Muscle layer of colon (tissue), 2 donors: ENCODE measurements at regions not wholly inside any gene's neighbourhood (a gene's known extent, or its start where the extent isn't known, plus 50 kb on each side); places are given as distances from the start of the nearest gene placed in this dataset.

Experiments
- H3K27ac ChIP-seq: one replicate; pipeline ENCODE4 v1.7.0; 2013; ENCODE audit warnings: low read depth, mild to moderate bottlenecking, low read length, moderate library complexity
- H3K27me3 ChIP-seq, 2 donors: one replicate each; pipeline ENCODE4 v1.7.0; 2013; ENCODE audit warnings: low read length in 2 of 2, mild to moderate bottlenecking in 2 of 2; ENCODE audit not compliant: insufficient read depth in 2 of 2, control insufficient read depth in 1 of 2
- H3K36me3 ChIP-seq: one replicate; pipeline ENCODE4 v1.7.0; 2013; ENCODE audit warnings: mild to moderate bottlenecking, low read length; ENCODE audit not compliant: insufficient read depth
- H3K4me1 ChIP-seq: one replicate; pipeline ENCODE4 v1.7.0; 2013; ENCODE audit warnings: mild to moderate bottlenecking, low read length; ENCODE audit not compliant: insufficient read depth
- H3K4me3 ChIP-seq, 2 donors: one replicate each; pipeline ENCODE4 v1.7.0; 2013; ENCODE audit warnings: low read length in 2 of 2, low read depth in 1 of 2, mild to moderate bottlenecking in 1 of 2, moderate library complexity in 1 of 2
- H3K9ac ChIP-seq: one replicate; pipeline ENCODE4 v1.7.0; 2013; ENCODE audit warnings: low read length
- H3K9me3 ChIP-seq: one replicate; pipeline ENCODE4 v1.7.0; 2013; ENCODE audit warnings: mild to moderate bottlenecking, low read length
- donor health status: abdominal sarcoma.
- donor health status: Adenocarcinoma of cecum.

DNA sequence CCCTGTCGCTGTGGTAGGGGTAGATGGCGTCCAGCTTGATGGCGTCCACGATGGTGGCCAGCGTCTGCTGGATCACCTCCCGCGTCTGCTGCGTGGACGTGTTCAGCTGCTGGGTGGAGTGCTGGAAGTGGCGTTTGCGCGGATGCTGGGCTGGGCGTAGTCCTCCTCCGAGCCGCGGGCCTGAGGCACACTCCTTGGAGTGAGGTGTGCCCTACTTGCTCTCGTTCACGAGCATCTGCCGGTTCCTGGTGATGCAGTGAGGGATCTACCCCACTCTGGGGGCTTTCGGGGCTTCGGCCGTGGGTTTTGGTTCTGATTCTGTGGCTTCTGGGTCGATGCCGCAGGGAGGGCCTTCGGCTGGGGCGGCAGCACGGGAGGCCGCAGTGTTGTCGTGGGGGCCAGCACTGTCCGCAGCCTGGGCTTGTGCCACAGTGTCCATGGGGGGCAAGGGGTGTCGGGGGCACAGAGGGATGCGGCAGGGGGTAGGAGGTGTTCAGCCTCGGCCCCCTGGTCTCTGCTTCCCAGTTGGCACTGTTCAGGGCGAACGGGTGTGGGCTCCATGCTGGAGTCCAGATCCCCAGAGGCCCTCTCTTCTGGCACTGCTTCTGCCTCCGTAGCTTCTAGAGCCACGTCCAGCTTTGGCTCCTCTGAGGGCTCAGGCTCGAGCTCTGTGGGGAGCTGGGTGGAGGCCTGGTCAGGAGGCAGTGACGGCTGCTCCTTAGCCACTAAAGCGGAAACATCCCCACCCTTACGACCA is 890.6 kb upstream of the LRRTM1 start:
- Histone ChIP-seq H3K9me3 (no peaks in the 10 kb centered on the region), H3K27me3 (no peaks in the 10 kb centered on the region), H3K4me1 (no peaks in the 10 kb centered on the region), H3K36me3 (no peaks in the 10 kb centered on the region), H3K9ac (no peak overlapping the region), H3K27ac (no peak overlapping the region), H3K4me3 (no peak overlapping the region)

DNA sequence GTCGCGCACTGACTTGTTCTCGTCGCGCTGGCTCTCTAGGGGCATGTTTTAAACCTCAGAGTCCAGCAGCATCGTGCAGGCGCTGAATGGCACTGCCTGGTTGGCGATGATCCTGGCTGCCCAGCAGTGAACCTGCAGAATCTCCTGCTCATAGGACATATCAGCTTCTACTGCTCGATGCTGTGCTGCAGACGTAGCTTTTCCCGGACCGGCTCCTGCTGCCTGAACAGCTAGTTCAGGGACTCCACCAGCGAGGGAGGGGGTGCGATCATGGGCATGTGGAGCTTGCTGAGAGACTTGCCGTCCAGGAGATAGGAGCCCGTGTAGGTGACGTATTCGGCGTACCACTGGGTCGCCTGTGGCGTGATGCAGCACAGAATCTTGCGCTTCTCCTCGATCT is 890.0 kb upstream of the LRRTM1 start:
- Histone ChIP-seq H3K9ac (no peak overlapping the region), H3K27ac (no peak overlapping the region), H3K27me3 (no peaks in the 10 kb centered on the region), H3K4me3 (no peak overlapping the region), H3K36me3 (no peaks in the 10 kb centered on the region), H3K4me1 (no peaks in the 10 kb centered on the region), H3K9me3 (no peaks in the 10 kb centered on the region)

DNA sequence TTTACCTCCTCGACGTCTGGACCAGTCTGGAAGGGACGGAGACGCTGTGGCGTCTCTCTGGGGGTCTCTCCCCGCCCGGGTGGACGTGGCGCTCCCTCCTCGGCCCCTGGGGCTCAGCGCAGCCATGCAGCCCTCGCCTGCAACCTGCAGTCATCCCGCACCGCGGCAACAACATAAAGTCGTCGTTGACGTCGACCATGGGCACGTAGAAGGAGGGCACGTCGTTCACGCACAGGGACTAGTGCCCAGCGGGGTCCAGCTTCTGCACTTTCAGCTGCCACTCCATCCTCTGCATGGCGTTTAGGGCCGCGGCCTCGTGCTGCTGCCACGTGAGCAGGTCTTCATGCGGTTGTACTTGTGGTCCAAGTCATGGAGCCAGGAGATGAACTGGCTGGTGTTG is 889.6 kb upstream of the LRRTM1 start:
- Histone ChIP-seq H3K9ac (no peak overlapping the region), H3K27me3 (no peaks in the 10 kb centered on the region), H3K36me3 (no peaks in the 10 kb centered on the region), H3K27ac (no peak overlapping the region), H3K4me3 (no peak overlapping the region), H3K4me1 (no peaks in the 10 kb centered on the region), H3K9me3 (no peaks in the 10 kb centered on the region)

DNA sequence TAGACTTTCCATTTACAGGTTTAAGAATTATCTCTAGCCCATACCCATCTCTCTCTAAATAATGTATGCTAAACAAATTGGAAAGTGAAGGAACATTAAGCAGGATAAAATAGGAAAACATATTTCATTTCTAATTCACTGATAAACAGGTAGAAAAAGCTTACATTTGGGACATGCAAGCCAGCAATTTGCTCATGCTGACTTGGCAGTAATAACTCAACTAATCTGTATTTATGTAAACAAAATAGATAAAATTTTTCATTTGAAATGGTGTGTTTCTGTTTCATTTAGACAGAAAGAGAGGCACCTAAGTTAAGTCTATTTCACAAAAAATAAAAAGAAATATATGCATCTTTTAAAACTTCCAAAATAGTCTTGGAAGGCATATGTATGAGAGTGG is 877.3 kb upstream of the LRRTM1 start:
- Histone ChIP-seq H3K27me3 (no peaks in the 10 kb centered on the region), H3K9me3 (no peaks in the 10 kb centered on the region), H3K4me3 (no peak overlapping the region), H3K36me3 (no peaks in the 10 kb centered on the region), H3K27ac (no peak overlapping the region), H3K9ac (no peak overlapping the region), H3K4me1 (no peaks in the 10 kb centered on the region)

DNA sequence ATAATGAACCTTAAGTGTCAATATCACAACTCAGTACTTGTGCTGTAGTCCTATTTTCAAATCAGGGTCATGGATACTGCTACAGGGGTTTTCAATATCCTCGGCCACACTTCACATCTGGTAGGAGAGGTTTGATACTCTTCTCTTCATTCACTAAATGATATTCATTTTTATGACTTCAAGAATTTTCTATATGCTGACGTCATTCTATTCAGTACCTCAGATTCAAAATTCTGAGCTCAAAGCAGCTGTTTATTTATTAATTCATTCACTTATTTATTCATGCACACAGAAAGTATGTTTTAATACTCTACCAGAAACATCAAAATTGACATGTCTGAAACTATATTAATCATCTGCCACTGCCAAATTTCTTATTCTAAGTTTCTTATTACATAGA is 866.9 kb upstream of the LRRTM1 start:
- Histone ChIP-seq H3K9me3 (no peaks in the 10 kb centered on the region), H3K4me1 (no peaks in the 10 kb centered on the region), H3K4me3 (no peak overlapping the region), H3K36me3 (no peaks in the 10 kb centered on the region), H3K27me3 (no peaks in the 10 kb centered on the region), H3K27ac (no peak overlapping the region), H3K9ac (no peak overlapping the region)

DNA sequence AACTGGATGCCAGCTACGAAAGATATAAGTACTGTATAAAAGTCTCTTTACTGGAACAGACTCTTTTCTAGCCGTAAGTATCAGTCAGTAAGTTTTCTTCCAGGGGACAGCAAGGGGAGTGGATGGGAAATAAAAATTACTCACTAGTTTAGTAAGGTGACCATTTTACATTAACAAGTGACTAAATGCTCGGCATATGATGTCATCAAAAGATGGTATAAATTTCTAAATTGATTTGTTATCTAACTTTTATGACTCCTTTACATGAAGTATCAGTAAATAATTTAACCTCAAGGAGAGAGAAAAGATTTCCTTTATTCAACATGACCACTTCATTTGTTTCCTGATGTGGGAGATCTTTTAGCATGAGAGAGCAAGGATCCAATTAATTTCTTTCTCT is 859.0 kb upstream of the LRRTM1 start:
- Histone ChIP-seq H3K27me3 (no peaks in the 10 kb centered on the region), H3K4me1 (peaks cover 2% of the 10 kb centered on the region), H3K4me3 (no peak overlapping the region), H3K27ac (no peak overlapping the region), H3K9ac (no peak overlapping the region), H3K36me3 (no peaks in the 10 kb centered on the region), H3K9me3 (no peaks in the 10 kb centered on the region)

DNA sequence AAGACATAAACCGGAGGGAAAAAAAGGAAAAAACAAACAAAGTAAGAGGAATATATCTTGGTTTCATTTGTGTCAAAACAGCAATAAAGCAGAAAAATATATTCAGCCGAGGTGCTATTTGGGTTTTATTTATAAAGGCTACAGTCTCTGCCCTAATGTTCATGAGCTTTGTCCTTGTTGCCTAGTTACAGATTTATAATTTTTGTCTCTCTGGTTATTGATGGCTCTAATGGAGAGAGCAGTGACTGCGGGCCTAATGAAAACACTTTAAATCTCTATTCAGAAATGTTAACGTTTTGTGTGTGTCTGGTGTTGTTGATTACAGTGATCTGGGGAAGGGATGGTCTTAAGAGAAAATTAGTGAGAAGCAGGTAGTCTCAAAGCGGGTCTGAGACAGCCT is 854.0 kb upstream of the LRRTM1 start:
- Histone ChIP-seq H3K36me3 (no peaks in the 10 kb centered on the region), H3K27me3 (no peaks in the 10 kb centered on the region), H3K9me3 (no peaks in the 10 kb centered on the region), H3K4me3 (no peak overlapping the region), H3K4me1 (peaks cover 6% of the 10 kb centered on the region), H3K9ac (no peak overlapping the region), H3K27ac (no peak overlapping the region)

DNA sequence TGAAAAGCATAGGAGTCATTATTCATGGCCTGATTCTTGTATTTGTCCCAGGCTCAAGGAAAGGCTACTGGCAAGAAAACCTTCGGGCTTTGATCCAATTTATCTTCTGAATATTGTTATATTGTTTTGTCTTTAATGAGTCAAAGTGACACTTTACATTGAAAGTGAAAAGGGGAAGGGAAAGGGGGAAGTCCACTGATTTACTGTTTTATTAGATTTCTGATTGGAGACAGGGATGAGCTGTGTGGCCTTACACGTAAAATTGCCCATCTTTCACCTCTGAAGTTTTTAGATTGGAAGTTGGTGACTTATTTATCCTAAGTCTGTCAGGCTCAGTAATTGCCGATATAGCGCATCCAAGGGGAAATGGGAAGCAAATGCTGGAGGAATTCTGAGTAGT is 843.8 kb upstream of the LRRTM1 start:
- no peaks in the 10 kb centered on the region for H3K36me3 ChIP-seq
- no peaks in the 10 kb centered on the region for H3K4me1 ChIP-seq
- no peaks in the 10 kb centered on the region for H3K9me3 ChIP-seq
- H3K27me3 ChIP-seq = no peaks in the 10 kb centered on the region
- no peak overlapping the region for H3K9ac ChIP-seq
- no peak overlapping the region for H3K4me3 ChIP-seq
- no peak overlapping the region for H3K27ac ChIP-seq

DNA sequence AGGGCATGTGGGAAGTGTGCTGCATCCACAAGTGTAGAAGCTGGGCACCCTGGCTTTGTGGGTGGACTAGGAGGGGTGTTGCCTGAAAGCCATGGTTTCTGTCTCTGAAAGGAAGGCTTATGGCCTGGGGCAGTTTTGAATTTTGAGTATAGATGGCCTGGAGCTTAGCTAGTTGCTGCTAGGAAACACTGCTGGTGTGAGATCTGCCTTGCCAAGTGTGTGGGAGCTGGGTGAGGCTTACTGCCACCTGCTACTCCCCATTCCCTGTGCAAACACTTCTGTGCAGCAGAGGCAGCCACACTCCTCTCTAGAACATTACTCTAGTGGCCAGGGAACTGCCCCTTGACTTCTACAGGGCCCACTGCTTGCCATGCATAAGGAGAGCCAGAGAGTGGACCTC is 831.7 kb upstream of the LRRTM1 start:
- H3K9me3 ChIP-seq = no peaks in the 10 kb centered on the region
- H3K4me1 ChIP-seq = no peaks in the 10 kb centered on the region
- H3K4me3 ChIP-seq = no peak overlapping the region
- H3K27ac ChIP-seq = no peak overlapping the region
- H3K36me3 ChIP-seq = no peaks in the 10 kb centered on the region
- H3K9ac ChIP-seq = no peak overlapping the region
- H3K27me3 ChIP-seq = no peaks in the 10 kb centered on the region

DNA sequence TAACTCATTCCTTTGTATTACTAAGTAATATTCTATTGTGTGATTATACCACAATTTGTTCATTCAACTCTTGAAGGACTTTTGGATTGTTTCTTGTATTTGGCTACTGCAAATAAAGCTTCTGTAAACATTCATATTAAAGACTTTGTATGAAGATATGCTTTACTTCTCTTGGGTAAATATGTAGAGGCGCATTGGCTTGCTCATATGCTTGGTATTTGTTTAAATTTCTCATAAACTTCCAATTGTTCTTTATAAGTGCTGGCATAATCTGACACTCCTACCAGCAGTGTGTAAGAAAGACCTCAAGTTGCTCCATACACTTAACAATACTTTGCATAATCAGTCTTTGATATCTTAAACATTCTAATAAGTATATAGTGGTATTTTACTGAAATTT is 792.8 kb upstream of the LRRTM1 start:
- Histone ChIP-seq H3K9me3 (no peaks in the 10 kb centered on the region), H3K36me3 (no peaks in the 10 kb centered on the region), H3K27me3 (no peaks in the 10 kb centered on the region), H3K4me3 (no peak overlapping the region), H3K9ac (no peak overlapping the region), H3K27ac (no peak overlapping the region), H3K4me1 (no peaks in the 10 kb centered on the region)

DNA sequence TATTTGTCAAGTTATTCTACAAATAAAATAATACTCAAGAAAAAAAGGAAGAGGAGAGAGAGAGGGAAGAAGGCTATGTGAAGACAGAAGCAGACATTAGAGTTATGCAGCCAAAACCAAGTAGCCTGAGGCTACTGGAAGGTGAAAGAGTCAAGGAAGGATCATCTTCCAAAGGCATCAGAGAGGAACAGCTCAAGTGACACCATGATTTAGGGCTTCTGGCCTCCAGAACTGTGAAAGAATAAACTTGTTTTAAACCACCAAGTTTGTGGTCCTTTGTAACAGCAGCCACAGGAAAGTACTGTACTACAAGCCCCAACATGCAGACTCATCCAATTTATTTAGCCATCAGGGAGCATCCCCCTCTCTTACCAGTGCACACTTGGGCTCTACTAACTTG is 788.5 kb upstream of the LRRTM1 start:
- H3K4me1 ChIP-seq = no peaks in the 10 kb centered on the region
- H3K9me3 ChIP-seq = no peaks in the 10 kb centered on the region
- no peaks in the 10 kb centered on the region for H3K27me3 ChIP-seq
- no peaks in the 10 kb centered on the region for H3K36me3 ChIP-seq
- H3K4me3 ChIP-seq = no peak overlapping the region
- H3K27ac ChIP-seq = no peak overlapping the region
- H3K9ac ChIP-seq = no peak overlapping the region

DNA sequence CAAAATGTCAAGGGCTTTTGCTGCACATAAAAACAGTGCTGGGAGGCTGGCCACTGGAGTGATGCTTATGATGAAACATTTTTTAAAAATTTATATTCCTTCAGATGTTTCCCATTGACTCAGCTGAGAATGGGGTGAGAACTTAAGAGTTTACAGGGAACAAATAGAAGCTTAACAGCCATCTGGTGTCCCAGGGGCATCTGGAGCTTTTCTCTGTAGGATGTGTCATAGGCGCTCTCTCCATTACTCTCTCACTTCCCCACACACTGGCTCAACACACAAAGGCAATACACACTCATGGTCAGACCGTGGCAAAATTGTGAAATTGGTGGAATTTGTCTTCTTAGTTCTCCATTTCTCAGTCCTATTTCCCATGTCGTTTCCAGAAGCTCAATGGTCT is 783.1 kb upstream of the LRRTM1 start:
- Histone ChIP-seq H3K4me1 (no peaks in the 10 kb centered on the region), H3K27ac (no peak overlapping the region), H3K27me3 (no peaks in the 10 kb centered on the region), H3K9me3 (no peaks in the 10 kb centered on the region), H3K9ac (no peak overlapping the region), H3K4me3 (no peak overlapping the region), H3K36me3 (no peaks in the 10 kb centered on the region)
